Endothelial cell (in vitro differentiated cells): ENCODE measurements at regions not wholly inside any gene's neighbourhood (a gene's known extent, or its start where the extent isn't known, plus 50 kb on each side); places are given as distances from the start of the nearest gene placed in this dataset.

Source experiments
- DNase-seq: peaks from one replicate; pipeline ENCODE4 v3.0.0; 2021; ENCODE audit warnings: low spot score
- H3K27ac Mint-ChIP-seq: one replicate; pipeline ENCODE4 v1.8.0; 2021; ENCODE audit warnings: mixed read lengths, inconsistent platforms; ENCODE audit not compliant: unreplicated experiment
- H3K27me3 Mint-ChIP-seq: one replicate; pipeline ENCODE4 v1.8.0; 2021; ENCODE audit warnings: mild to moderate bottlenecking, moderate library complexity, mixed read lengths, inconsistent platforms; ENCODE audit not compliant: unreplicated experiment
- H3K36me3 Mint-ChIP-seq: one replicate; pipeline ENCODE4 v1.8.0; 2021; ENCODE audit warnings: mild to moderate bottlenecking, low read depth, mixed read lengths, inconsistent platforms; ENCODE audit not compliant: unreplicated experiment
- H3K4me1 Mint-ChIP-seq: one replicate; pipeline ENCODE4 v1.8.0; 2021; ENCODE audit warnings: mild to moderate bottlenecking, mixed read lengths, inconsistent platforms; ENCODE audit not compliant: unreplicated experiment
- H3K4me3 Mint-ChIP-seq: one replicate; pipeline ENCODE4 v1.8.0; 2021; ENCODE audit warnings: mild to moderate bottlenecking, mixed read lengths, inconsistent platforms; ENCODE audit not compliant: unreplicated experiment
- H3K9me3 Mint-ChIP-seq: one replicate; pipeline ENCODE4 v1.8.0; 2021; ENCODE audit warnings: mixed read lengths, inconsistent platforms; ENCODE audit not compliant: unreplicated experiment
- CTCF ChIP-seq: fragments of 200-600 bp; sonication (generic); IDR thresholded peaks from one replicate; pipeline ENCODE4 v1.5.0; 2021; ENCODE audit warnings: antibody characterized with exemption; ENCODE audit not compliant: unreplicated experiment

DNA sequence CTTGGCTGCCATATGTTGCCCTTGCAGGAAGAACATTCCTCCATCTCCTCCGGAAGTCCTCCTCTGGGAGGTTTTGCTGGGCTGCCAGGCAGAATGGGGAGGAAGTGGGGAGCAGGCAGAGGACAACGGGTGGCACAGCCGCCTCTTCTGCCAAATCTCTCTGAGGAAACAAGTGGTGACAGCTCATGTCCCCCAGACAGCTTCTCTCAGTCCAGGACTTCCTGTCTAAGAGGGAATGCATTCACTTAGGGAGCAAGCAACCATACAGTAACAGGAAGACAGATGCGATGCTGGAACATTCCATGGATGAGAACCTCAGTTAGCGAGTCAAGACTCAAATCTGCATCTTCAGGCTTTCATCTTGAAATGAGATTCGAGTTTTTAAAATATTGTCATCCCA is 701.0 kb downstream of the SEMA5A start:
- DNase-seq, result no peak
- Mint-ChIP-seq H3K27me3 (no peaks in the 10 kb centered on the region), H3K36me3 (no peaks in the 10 kb centered on the region), H3K4me3 (no peak overlapping the region), H3K27ac (no peak overlapping the region), H3K9me3 (no peaks in the 10 kb centered on the region), H3K4me1 (no peaks in the 10 kb centered on the region)
- no peak for TF ChIP-seq CTCF

GRCh38 chr5:8845296-8845695 is 700.6 kb downstream of the SEMA5A start:
- H3K36me3 Mint-ChIP-seq, result no peaks in the 10 kb centered on the region
- DNase-seq, result no peak
- H3K27me3 Mint-ChIP-seq, result no peaks in the 10 kb centered on the region

DNA sequence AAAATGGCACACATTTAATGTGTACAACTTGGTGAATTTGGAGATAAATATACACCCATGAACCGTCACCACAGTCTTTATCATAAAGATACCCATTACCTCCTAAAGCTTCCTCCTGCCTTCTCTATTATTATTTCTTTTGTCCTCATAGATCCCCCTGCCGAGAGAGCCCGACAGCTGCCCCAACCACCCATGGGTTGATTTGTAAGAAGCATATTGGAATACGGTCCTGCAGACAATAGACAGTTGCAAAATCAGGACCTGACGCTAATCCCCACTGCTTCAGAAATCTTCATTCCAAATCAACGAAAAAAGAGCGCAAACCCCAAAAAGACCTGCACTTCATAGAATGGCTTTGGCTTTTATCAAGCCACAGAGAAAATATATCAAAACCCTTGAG is 697.5 kb downstream of the SEMA5A start:
- Mint-ChIP-seq H3K4me1 (peaks cover 8% of the 10 kb centered on the region), H3K9me3 (no peaks in the 10 kb centered on the region), H3K27ac (no peak overlapping the region), H3K4me3 (no peak overlapping the region), H3K36me3 (no peaks in the 10 kb centered on the region), H3K27me3 (no peaks in the 10 kb centered on the region)
- DNase-seq, result no peak
- TF ChIP-seq CTCF, result no peak

More at GRCh38 chr5:8845296-8845695, 700.6 kb downstream of the SEMA5A start:
- peaks cover 2% of the 10 kb centered on the region for H3K4me1 Mint-ChIP-seq
- H3K27ac Mint-ChIP-seq, result no peak overlapping the region
- H3K4me3 Mint-ChIP-seq, result no peak overlapping the region
- H3K9me3 Mint-ChIP-seq, result no peaks in the 10 kb centered on the region
- TF ChIP-seq CTCF, result no peak

- H3K27me3 Mint-ChIP-seq, result no peaks in the 10 kb centered on the region
- H3K9me3 Mint-ChIP-seq, result no peaks in the 10 kb centered on the region
- no peak overlapping the region for H3K4me3 Mint-ChIP-seq
- no peaks in the 10 kb centered on the region for H3K36me3 Mint-ChIP-seq
- TF ChIP-seq CTCF, result no peak
- peaks cover 8% of the 10 kb centered on the region for H3K4me1 Mint-ChIP-seq
- no peak for DNase-seq
- no peak overlapping the region for H3K27ac Mint-ChIP-seq
These were observed 696.8 kb downstream of the SEMA5A start for GRCh38 chr5:8848997-8849594.

DNA sequence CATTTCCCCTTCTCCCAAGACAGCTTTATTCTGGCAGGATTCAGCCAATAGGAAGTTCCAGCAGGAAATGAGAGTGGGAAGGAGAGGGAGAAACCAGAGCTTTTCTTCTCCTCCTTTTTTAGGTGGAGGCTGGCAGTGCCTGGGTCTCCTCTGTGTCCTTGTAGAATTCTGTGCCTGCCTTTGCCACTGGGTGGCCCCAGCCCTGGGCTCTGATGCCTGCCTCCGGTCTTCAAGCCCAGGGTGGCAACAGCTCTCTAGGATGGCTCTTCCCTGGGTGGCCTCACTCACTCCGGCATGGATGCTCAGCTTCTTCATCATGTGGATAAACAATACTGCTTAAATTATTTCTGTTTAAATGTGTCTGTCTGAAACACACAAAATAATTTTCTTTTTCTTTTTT is 694.8 kb downstream of the SEMA5A start:
- Mint-ChIP-seq H3K4me3 (no peak overlapping the region), H3K27me3 (no peaks in the 10 kb centered on the region), H3K9me3 (no peaks in the 10 kb centered on the region), H3K27ac (no peak overlapping the region), H3K36me3 (no peaks in the 10 kb centered on the region), H3K4me1 (peaks cover 8% of the 10 kb centered on the region)
- no peak for DNase-seq
- TF ChIP-seq CTCF, result no peak
